A549 (cell line): ENCODE measurements at regions not wholly inside any gene's neighbourhood (a gene's known extent, or its start where the extent isn't known, plus 50 kb on each side); places are given as distances from the start of the nearest gene placed in this dataset.

Experiments used
- CHD4 ChIP-seq: fragments of 200-600 bp; sonication (generic); IDR thresholded peaks from 2 replicates; pipeline ENCODE4 v1.6.1; 2016; ENCODE audit warnings: antibody characterized with exemption, mild to moderate bottlenecking, borderline replicate concordance
- CTCF ChIP-seq: fragments of >200 bp; sonication (Bioruptor Twin); formaldehyde crosslinking; IDR thresholded peaks from 3 replicates; pipeline ENCODE4 v1.5.1; 2016
- KDM1A ChIP-seq: fragments of 200-600 bp; sonication (generic); IDR thresholded peaks from 2 replicates; pipeline ENCODE4 v1.6.1; 2016; ENCODE audit warnings: low read depth, mild to moderate bottlenecking
- MYC ChIP-seq: IDR thresholded peaks from 2 replicates; pipeline ENCODE4 v1.6.1; 2012; ENCODE audit warnings: mild to moderate bottlenecking, inconsistent platforms, low read length, improper control_type of control experiment, borderline replicate concordance
- NR3C1 ChIP-seq: fragments of >200 bp; sonication (Bioruptor Twin); formaldehyde crosslinking; IDR thresholded peaks from 3 replicates; pipeline ENCODE4 v1.6.1; 2017
- POLR2A ChIP-seq: IDR thresholded peaks from 2 replicates; pipeline ENCODE4 v1.6.1; 2012; ENCODE audit warnings: mild to moderate bottlenecking, low read length
- RAD21 ChIP-seq, 2 experiments: fragments of >200 bp in 1 of 2; sonication (Bioruptor Twin) in 1 of 2; formaldehyde crosslinking in 1 of 2; IDR thresholded peaks in 1 of 2; conservative IDR thresholded peaks in 1 of 2; 2 replicates in 1 of 2; 3 replicates in 1 of 2; pipeline ENCODE4 v1.6.1; 2012 to 2018; ENCODE audit warnings: inconsistent platforms in 1 of 2
- RCOR1 ChIP-seq: fragments of 150-350 bp; IDR thresholded peaks from 2 replicates; pipeline ENCODE4 v1.6.1; 2014; ENCODE audit warnings: antibody characterized with exemption, low read length, low read depth
- USF2 ChIP-seq: fragments of 450-650 bp; IDR thresholded peaks from 2 replicates; pipeline ENCODE4 v1.6.1; 2014; ENCODE audit warnings: antibody characterized with exemption

GRCh38 chr3:135840436-135840835 lies 125.1 kb upstream of the PPP2R3A start:
- TF ChIP-seq CTCF, result no peak
- TF ChIP-seq RAD21 (conservative IDR thresholded peaks at IDR 0.05 in 1 of 2, IDR thresholded peaks at IDR 0.05 in 1 of 2), result no peak
- no peak for TF ChIP-seq CHD4
- no peak for TF ChIP-seq POLR2A
- TF ChIP-seq USF2, result no peak
- TF ChIP-seq MYC, result no peak
- no peak for TF ChIP-seq RCOR1
- TF ChIP-seq NR3C1, result no peak
- TF ChIP-seq KDM1A, result no peak
